ENCODE measurements at regions not wholly inside any gene's neighbourhood (a gene's known extent, or its start where the extent isn't known, plus 50 kb on each side); places are given as distances from the start of the nearest gene placed in this dataset.

DNA sequence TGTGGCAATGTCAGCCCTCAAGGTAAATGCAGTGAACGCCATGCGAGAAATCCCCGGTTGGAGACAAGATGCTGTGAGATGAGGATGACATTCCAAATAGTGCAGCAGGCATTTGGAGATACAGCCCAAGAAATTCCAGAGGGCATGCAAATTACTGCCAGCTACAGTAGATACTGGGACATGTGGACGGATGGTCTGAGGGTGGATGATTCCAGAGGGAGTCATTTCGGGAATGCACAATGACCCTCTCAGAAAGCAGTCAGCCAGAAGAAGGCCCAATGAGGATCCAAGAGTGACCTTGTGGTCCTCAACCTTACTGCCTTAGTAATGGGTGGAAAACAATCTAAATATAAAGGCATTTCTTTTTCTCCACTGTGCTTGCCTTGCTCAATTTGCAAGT is 111.3 kb downstream of the HNRNPLL start:
- H3K4me3 ChIP-seq (ENCODE audit: insufficient read depth, low read length, poor library complexity, severe bottlenecking) = no peak overlapping the region
- H3K36me3 ChIP-seq (ENCODE audit: low read length) = no peaks in the 10 kb centered on the region
- H3K9me2 ChIP-seq (replicated peaks; ENCODE audit: insufficient read depth, low read length) = no peaks in the 10 kb centered on the region
- H3K27me3 ChIP-seq (ENCODE audit: low read length) = no peaks in the 10 kb centered on the region
- H2AFZ ChIP-seq (ENCODE audit: low read depth, low read length, severe bottlenecking) = no peak overlapping the region
- TF ChIP-seq EZH2phosphoT487 (conservative IDR thresholded peaks at IDR 0.05; ENCODE audit: low read length) = no peak
- TF ChIP-seq, protein P1, sequence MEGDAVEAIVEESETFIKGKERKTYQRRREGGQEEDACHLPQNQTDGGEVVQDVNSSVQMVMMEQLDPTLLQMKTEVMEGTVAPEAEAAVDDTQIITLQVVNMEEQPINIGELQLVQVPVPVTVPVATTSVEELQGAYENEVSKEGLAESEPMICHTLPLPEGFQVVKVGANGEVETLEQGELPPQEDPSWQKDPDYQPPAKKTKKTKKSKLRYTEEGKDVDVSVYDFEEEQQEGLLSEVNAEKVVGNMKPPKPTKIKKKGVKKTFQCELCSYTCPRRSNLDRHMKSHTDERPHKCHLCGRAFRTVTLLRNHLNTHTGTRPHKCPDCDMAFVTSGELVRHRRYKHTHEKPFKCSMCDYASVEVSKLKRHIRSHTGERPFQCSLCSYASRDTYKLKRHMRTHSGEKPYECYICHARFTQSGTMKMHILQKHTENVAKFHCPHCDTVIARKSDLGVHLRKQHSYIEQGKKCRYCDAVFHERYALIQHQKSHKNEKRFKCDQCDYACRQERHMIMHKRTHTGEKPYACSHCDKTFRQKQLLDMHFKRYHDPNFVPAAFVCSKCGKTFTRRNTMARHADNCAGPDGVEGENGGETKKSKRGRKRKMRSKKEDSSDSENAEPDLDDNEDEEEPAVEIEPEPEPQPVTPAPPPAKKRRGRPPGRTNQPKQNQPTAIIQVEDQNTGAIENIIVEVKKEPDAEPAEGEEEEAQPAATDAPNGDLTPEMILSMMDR (IDR thresholded peaks at IDR 0.05; ENCODE audit: insufficient read depth, low read length, poor library complexity, severe bottlenecking) = no peak
- no peak overlapping the region for H3K4me2 ChIP-seq (ENCODE audit: low read depth, low read length, poor library complexity, severe bottlenecking)
- no peaks in the 10 kb centered on the region for H3K79me2 ChIP-seq (ENCODE audit: insufficient read depth, low read length)
- no peaks in the 10 kb centered on the region for H4K20me1 ChIP-seq (ENCODE audit: low read depth, low read length)
- H3K9ac ChIP-seq (ENCODE audit: low read length) = no peak overlapping the region
- H3F3A ChIP-seq (ENCODE audit: insufficient read depth) = no peaks in the 10 kb centered on the region
- no peak overlapping the region for H3K27ac ChIP-seq (ENCODE audit: low read depth, low read length)
- no peaks in the 10 kb centered on the region for H3K9me3 ChIP-seq (ENCODE audit: insufficient read depth, low read length)

DNA sequence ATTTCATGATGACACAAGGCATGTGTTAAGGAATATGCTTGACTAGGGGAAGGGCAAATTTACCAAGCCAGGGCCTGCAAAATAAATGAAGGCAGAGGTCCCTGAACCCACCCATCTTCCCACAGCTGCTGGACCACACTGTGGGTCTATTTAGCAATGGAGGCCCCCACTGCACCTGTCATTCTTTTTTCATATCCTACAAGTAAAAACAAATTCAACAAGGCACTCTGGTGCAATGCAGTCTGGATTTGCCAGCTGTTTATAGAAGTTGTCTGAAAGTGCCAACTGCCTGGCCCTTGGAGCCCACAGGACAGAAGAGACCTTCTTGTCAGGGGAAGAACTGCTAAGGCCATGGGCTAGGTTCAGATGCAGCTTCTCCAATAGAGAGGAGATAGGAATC is 112.8 kb upstream of the ATL2 start:
- Histone ChIP-seq H3K27ac (ENCODE audit: low read depth, low read length) (no peak overlapping the region), H3K4me3 (ENCODE audit: insufficient read depth, low read length, poor library complexity, severe bottlenecking) (no peak overlapping the region), H3K9me2 (replicated peaks; ENCODE audit: insufficient read depth, low read length) (no peaks in the 10 kb centered on the region), H2AFZ (ENCODE audit: low read depth, low read length, severe bottlenecking) (no peak overlapping the region), H3K36me3 (ENCODE audit: low read length) (no peaks in the 10 kb centered on the region), H3K4me2 (ENCODE audit: low read depth, low read length, poor library complexity, severe bottlenecking) (no peak overlapping the region), H3K27me3 (ENCODE audit: low read length) (no peaks in the 10 kb centered on the region), H3K9ac (ENCODE audit: low read length) (no peak overlapping the region), H3F3A (ENCODE audit: insufficient read depth) (no peaks in the 10 kb centered on the region), H3K79me2 (ENCODE audit: insufficient read depth, low read length) (no peaks in the 10 kb centered on the region), H4K20me1 (ENCODE audit: low read depth, low read length) (no peaks in the 10 kb centered on the region), H3K9me3 (ENCODE audit: insufficient read depth, low read length) (no peaks in the 10 kb centered on the region)
- TF ChIP-seq, protein P1 (IDR thresholded peaks at IDR 0.05; ENCODE audit: insufficient read depth, low read length, poor library complexity, severe bottlenecking) = no peak
- TF ChIP-seq EZH2phosphoT487 (conservative IDR thresholded peaks at IDR 0.05; ENCODE audit: low read length) = no peak

DNA sequence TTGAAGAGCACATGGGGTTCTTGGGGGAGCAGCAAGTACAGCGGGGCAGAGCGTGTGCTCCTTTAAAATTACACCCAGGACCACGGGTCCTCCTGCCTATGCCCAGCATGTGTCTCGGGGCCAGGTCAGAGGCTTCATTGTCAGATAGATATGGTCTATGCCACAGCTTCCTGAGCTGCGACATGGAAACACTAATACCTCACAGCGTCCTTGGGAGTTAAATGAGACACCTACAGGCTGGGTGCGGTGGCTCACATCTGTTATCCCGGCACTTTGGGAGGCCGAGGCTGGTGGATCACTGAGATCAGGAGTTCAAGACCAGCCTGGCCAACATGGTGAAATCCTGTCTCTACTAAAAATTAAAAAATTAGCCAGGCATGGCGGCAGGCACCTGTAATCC is 110.8 kb upstream of the ATL2 start:
- Histone ChIP-seq H3K27ac (ENCODE audit: low read depth, low read length) (no peak overlapping the region), H2AFZ (ENCODE audit: low read depth, low read length, severe bottlenecking) (no peak overlapping the region)

More for the DNA sequence above, 110.8 kb upstream of the ATL2 start:
- Histone ChIP-seq H3K9ac (ENCODE audit: low read length) (no peak overlapping the region), H3F3A (ENCODE audit: insufficient read depth) (no peaks in the 10 kb centered on the region), H3K9me3 (ENCODE audit: insufficient read depth, low read length) (no peaks in the 10 kb centered on the region), H3K79me2 (ENCODE audit: insufficient read depth, low read length) (no peaks in the 10 kb centered on the region), H3K9me2 (replicated peaks; ENCODE audit: insufficient read depth, low read length) (no peaks in the 10 kb centered on the region), H4K20me1 (ENCODE audit: low read depth, low read length) (no peaks in the 10 kb centered on the region), H3K4me2 (ENCODE audit: low read depth, low read length, poor library complexity, severe bottlenecking) (no peak overlapping the region), H3K36me3 (ENCODE audit: low read length) (no peaks in the 10 kb centered on the region), H3K4me3 (ENCODE audit: insufficient read depth, low read length, poor library complexity, severe bottlenecking) (no peak overlapping the region), H3K27me3 (ENCODE audit: low read length) (no peaks in the 10 kb centered on the region)
- no peak for TF ChIP-seq EZH2phosphoT487 (conservative IDR thresholded peaks at IDR 0.05; ENCODE audit: low read length)
- TF ChIP-seq, protein P1 (IDR thresholded peaks at IDR 0.05; ENCODE audit: insufficient read depth, low read length, poor library complexity, severe bottlenecking) = no peak

All from SU-DHL-6 (cell line).